GM12878 (cell line): ENCODE measurements at regions not wholly inside any gene's neighbourhood (a gene's known extent, or its start where the extent isn't known, plus 50 kb on each side); places are given as distances from the start of the nearest gene placed in this dataset.

Experiments
- ATAC-seq: fragments of 200-7000 bp; cut with Tn5 transposase; 3 replicates; pipeline ENCODE4 v1.9.1; 2020; ENCODE audit warnings: mild to moderate bottlenecking, moderate library complexity
- BruUV-seq: library from RNA; stranded (reverse); fragments of 400-500 nt; replicated peaks from 2 replicates; lab custom pipeline; 2021; lab: Mats Ljungman, UMichigan
- CTCF ChIA-PET: fragments of 300-600 bp; sonication (Branson Sonifier 250); formaldehyde crosslinking; extraction: SDS; loops from one replicate; lab custom pipeline; 2021; ENCODE audit warnings: inconsistent platforms; lab: Yijun Ruan, JAX
- POLR2A ChIA-PET: fragments of 350-600 bp; formaldehyde crosslinking; extraction: SDS; loops from one replicate; lab custom pipeline; 2021; ENCODE audit warnings: inconsistent platforms; lab: Charles Lee
- RAD21 ChIA-PET: fragments of 300-600 bp; sonication (Branson Sonifier 250); formaldehyde crosslinking; loops from one replicate; lab custom pipeline; 2023; ENCODE audit warnings: antibody characterized with exemption; ENCODE audit not compliant: unreplicated experiment; lab: Charles Lee
- SMC1A ChIA-PET: fragments of 300-600 bp; sonication (Branson Sonifier 250); formaldehyde crosslinking; loops from one replicate; lab custom pipeline; 2023; ENCODE audit not compliant: unreplicated experiment, uncharacterized antibody; lab: Charles Lee
- DNase-seq: peaks from one replicate; pipeline ENCODE4 v3.0.0-alpha.2; 2011; ENCODE audit warnings: low read depth, low spot score
- FAIRE-seq: peaks from 3 replicates; lab custom pipeline; 2011; peaks lifted over from hg19 to GRCh38; lab: Jason Lieb, UNC
- H2AFZ ChIP-seq: 2 replicates; pipeline ENCODE4 v1.6.0; 2011; ENCODE audit warnings: low read depth, low read length, control low read depth; ENCODE audit not compliant: control insufficient read depth
- H3K27ac ChIP-seq: 2 replicates; pipeline ENCODE4 v1.5.1; 2011; ENCODE audit warnings: control low read depth; ENCODE audit not compliant: control insufficient read depth, insufficient read depth
- H3K27me3 ChIP-seq, 2 experiments: replicated peaks in 1 of 2; 2 replicates each; pipeline versions ENCODE4 v1.6.0 to v1.6.1; 2011; ENCODE audit warnings: low read length in 1 of 2; ENCODE audit not compliant: control insufficient read depth in 2 of 2, insufficient read depth in 2 of 2
- H3K36me3 ChIP-seq, 2 experiments: 2 replicates each; pipeline ENCODE4 v1.5.1; 2011; ENCODE audit warnings: low read length in 1 of 2; ENCODE audit not compliant: control insufficient read depth in 2 of 2, insufficient read depth in 2 of 2
- H3K4me1 ChIP-seq: 2 replicates; pipeline ENCODE4 v1.6.1; 2011; ENCODE audit warnings: mild to moderate bottlenecking, low read length, moderate library complexity, mixed read lengths; ENCODE audit not compliant: control insufficient read depth, insufficient read depth
- H3K4me2 ChIP-seq: 2 replicates; pipeline ENCODE4 v1.6.0; 2011; ENCODE audit warnings: control low read depth; ENCODE audit not compliant: control insufficient read depth, insufficient read depth
- H3K4me3 ChIP-seq: fragments of 200-600 bp; sonication (generic); 2 replicates; pipeline ENCODE4 v1.5.1; 2016
- H3K79me2 ChIP-seq: 2 replicates; pipeline ENCODE4 v1.6.0; 2011; ENCODE audit warnings: low read length; ENCODE audit not compliant: control insufficient read depth, insufficient read depth
- H3K9ac ChIP-seq: 2 replicates; pipeline ENCODE4 v1.8.0; 2011; ENCODE audit warnings: low read length, control low read depth, mixed read lengths; ENCODE audit not compliant: control insufficient read depth, insufficient read depth
- H3K9me3 ChIP-seq: replicated peaks from 3 replicates; pipeline ENCODE4 v1.5.1; 2011; ENCODE audit warnings: mild to moderate bottlenecking, low read length; ENCODE audit not compliant: control insufficient read depth, insufficient read depth
- H4K20me1 ChIP-seq: 2 replicates; pipeline ENCODE4 v1.6.0; 2011; ENCODE audit not compliant: control insufficient read depth, insufficient read depth
- FOXK2 ChIP-seq: fragments of 450-650 bp; IDR thresholded peaks from 2 replicates; pipeline ENCODE4 v1.6.1; 2017; ENCODE audit warnings: mild to moderate bottlenecking, moderate library complexity
- HDGF ChIP-seq: fragments of 450-650 bp; IDR thresholded peaks from 2 replicates; pipeline ENCODE4 v1.6.1; 2016; ENCODE audit warnings: antibody characterized with exemption
- HSF1 ChIP-seq: fragments of 150-350 bp; IDR thresholded peaks from 2 replicates; pipeline ENCODE4 v1.6.1; 2014; ENCODE audit warnings: mild to moderate bottlenecking, low read depth, low read length
- IRF3 ChIP-seq: fragments of 450-650 bp; IDR thresholded peaks from 2 replicates; pipeline ENCODE4 v1.6.1; 2014; ENCODE audit warnings: mild to moderate bottlenecking
- JUNB ChIP-seq: IDR thresholded peaks from 2 replicates; pipeline ENCODE4 v1.6.1; 2016; ENCODE audit warnings: antibody characterized with exemption, mild to moderate bottlenecking
- PAX8 ChIP-seq: fragments of 450-650 bp; IDR thresholded peaks from 2 replicates; pipeline ENCODE4 v1.6.1; 2017; ENCODE audit warnings: mild to moderate bottlenecking, moderate library complexity
- POLR2A ChIP-seq: IDR thresholded peaks from 2 replicates; pipeline ENCODE4 v1.6.1; 2011; ENCODE audit warnings: low read depth, mild to moderate bottlenecking, low read length
- PRDM15 ChIP-seq: fragments of 450-650 bp; formaldehyde crosslinking; IDR thresholded peaks from 2 replicates; pipeline ENCODE4 v1.4.0; 2020; ENCODE audit warnings: mild to moderate bottlenecking, moderate library complexity
- ZBED1 ChIP-seq: IDR thresholded peaks from 2 replicates; pipeline ENCODE4 v1.6.1; 2016; ENCODE audit warnings: borderline replicate concordance
- ZNF217 ChIP-seq: fragments of 450-650 bp; IDR thresholded peaks from 2 replicates; pipeline ENCODE4 v1.6.1; 2017; ENCODE audit warnings: antibody characterized with exemption, mild to moderate bottlenecking
- WGBS: methylation state at CpG from one replicate; pipeline ENCODE4 v1.1.6; 2016; ENCODE audit warnings: low lambda C conversion rate; ENCODE audit not compliant: insufficient replicate concordance, insufficient coverage; ENCODE audit errors: missing lambda C conversion rate; 5-methylcytosine and 5-hydroxymethylcytosine counted together
- in situ Hi-C: fragments of 300-500 bp; cut with MboI; formaldehyde crosslinking; loops from 9 replicates; pipeline ENCODE4 v1.14.3; 2018; ENCODE audit warnings: mixed read lengths
- intact Hi-C: fragments of 100-400 bp; cut with micrococcal nuclease; formaldehyde crosslinking; loops from one replicate; pipeline ENCODE4 v1.14.2; 2022; ENCODE audit not compliant: unreplicated experiment

- in situ Hi-C loops, result no loop called here
- no TSS peak for BruUV-seq
Measured at GRCh38 chr5:98458004-98458403, 315.5 kb upstream of the RGMB start.

More at GRCh38 chr5:98458004-98458403, 315.5 kb upstream of the RGMB start:
- no peaks in the 10 kb centered on the region for H3K9me3 ChIP-seq
- FAIRE-seq (no peak), ATAC-seq (peak; percentile 70), DNase-seq (no peak)
- no peak overlapping the region for H3K4me2 ChIP-seq
- no peaks in the 10 kb centered on the region for H3K4me1 ChIP-seq
- no peaks in the 10 kb centered on the region for H4K20me1 ChIP-seq
- CTCF ChIA-PET, result interaction anchor here (0.6 to 1.2 kb wide), 3 partner anchors 132 to 855 kb away, joined by 3 read pairs; no protein-coding TSS in a partner anchor
- no peak for TF ChIP-seq ZBED1
- no peak for TF ChIP-seq PRDM15
- TF ChIP-seq FOXK2, result no peak
- TF ChIP-seq POLR2A, result no peak
- TF ChIP-seq IRF3, result no peak
- TF ChIP-seq HSF1, result no peak
- TF ChIP-seq HDGF, result no peak
- no peak for TF ChIP-seq PAX8
- no peak for TF ChIP-seq ZNF217
- no peak for TF ChIP-seq JUNB
- TF ChIP-seq, all 136 proteins: peak for 0
- no peak overlapping the region for H3K27ac ChIP-seq
- H3K27me3 ChIP-seq, result no peaks in the 10 kb centered on the region
- RAD21 ChIA-PET, result no interaction called here
- SMC1A ChIA-PET, result no interaction called here
- no peak overlapping the region for H2AFZ ChIP-seq
- H3K4me3 ChIP-seq, result no peak overlapping the region
- intact Hi-C loops, result no loop called here
- H3K9ac ChIP-seq, result no peak overlapping the region
- H3K36me3 ChIP-seq, result no peaks in the 10 kb centered on the region
- POLR2A ChIA-PET, result no interaction called here
- WGBS, result 33% methylated on average over 2 of the region's 2 CpGs
- no peaks in the 10 kb centered on the region for H3K79me2 ChIP-seq
